ENCODE measurements at regions not wholly inside any gene's neighbourhood (a gene's known extent, or its start where the extent isn't known, plus 50 kb on each side); places are given as distances from the start of the nearest gene placed in this dataset.
A peak's percentile ranks its signal among the peaks of the same experiment; 100 is the strongest.
"Not testable (repeated sequence)": the region's sequence is repeated elsewhere in the genome, so short reads cannot be mapped to it uniquely, and the experiment has no call there.

DNA sequence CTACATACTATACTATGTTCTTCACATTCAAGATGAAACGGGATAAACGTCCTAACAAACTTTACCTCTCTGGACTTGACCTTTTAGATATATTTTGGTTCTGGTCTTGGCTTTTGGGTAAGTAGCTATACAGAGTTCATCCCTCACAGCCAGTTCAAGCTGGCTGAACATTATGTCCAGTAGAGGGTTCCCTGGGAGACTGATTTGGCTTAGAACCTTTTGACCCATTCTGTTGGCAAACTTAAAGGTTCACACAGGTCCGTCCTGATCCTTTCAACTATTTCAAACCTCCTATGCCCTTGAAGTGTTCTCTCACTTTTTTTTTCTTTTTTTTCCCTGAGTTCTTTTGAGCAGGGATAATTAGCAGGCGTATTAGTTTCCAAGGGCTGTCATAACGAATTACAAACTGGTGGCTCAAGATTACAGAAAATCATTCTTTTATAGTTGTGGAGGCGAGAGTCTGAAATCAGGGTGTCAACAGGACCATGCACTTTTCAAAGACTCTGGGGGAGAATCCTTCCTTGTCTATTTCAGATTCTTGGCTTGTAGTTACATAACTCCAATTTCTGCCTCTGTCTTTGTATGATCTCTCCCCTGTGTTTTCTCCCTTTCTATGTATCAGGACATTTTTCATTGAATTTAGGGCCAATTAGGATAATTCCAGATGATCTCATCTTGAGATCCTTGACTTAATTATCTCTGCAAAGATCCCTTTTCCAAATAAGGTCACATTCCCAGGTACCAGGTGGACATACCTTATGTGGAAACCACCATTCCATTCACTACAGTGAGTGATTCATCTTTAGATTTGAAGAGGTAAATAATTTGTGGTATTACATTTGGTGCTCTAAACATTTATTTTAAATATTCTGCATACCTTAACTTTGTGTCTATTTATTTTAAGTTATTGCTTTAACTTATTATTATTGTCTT is 257.4 kb upstream of the USP25 start:
- Mint-ChIP-seq H3K4me3 (no peak overlapping the region), H3K4me1 (ENCODE audit: low read depth) (no peaks in the 10 kb centered on the region), H3K9me3 (peaks cover 4% of the 10 kb centered on the region), H3K36me3 (ENCODE audit: insufficient read depth) (peaks cover 2% of the 10 kb centered on the region), H3K27me3 (ENCODE audit: low read depth) (peaks cover 2% of the 10 kb centered on the region)
- DNase-seq (no peak), ATAC-seq (no peak)

DNA sequence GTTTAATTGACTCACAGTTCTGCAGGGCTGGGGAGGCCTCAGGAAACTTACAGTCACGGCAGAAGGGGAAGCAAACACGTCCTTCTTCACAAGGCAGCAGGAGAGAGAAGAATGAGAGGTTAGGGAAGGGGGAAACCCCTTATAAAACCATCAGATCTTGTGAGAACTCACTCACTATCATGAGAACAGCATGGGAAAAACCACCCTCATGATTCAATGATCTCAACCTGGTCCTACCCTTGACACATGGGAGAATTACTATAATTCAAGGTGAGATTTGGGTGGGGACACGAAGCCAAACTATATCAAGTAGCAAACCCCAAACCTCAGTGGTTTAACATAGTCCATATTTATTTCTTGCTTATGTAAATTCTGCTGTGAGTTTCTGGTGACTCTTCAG is 252.0 kb upstream of the USP25 start:
- H3K4me1 Mint-ChIP-seq (ENCODE audit: low read depth), result peaks cover 11% of the 10 kb centered on the region
- H3K27me3 Mint-ChIP-seq (ENCODE audit: low read depth); H3K36me3 Mint-ChIP-seq (ENCODE audit: insufficient read depth); H3K4me3 Mint-ChIP-seq; H3K9me3 Mint-ChIP-seq; DNase-seq: not testable (repeated sequence)
- ATAC-seq, result peak in 1 of 2 donors; percentile 58

DNA sequence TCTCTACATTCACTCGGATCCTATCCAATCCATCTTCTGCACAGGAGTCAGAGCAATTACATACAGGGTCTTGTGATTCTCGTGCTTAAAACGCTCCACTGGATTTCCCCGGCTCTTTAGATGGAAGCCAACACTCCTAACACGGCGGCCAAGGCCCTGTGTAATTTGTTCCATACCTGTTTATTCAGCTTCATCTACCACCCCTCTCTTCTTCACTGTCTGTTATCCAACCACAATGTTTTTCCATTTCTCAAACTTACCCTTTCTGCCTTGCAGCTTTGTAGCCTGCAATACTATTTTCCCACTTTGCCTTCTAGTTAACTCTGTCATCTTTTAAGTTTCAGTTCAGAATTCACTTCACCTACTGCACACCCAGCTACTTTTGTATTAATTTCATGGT is 249.6 kb upstream of the USP25 start:
- ATAC-seq (peak; percentile 33 to 42), DNase-seq (no peak)
- H3K4me3 Mint-ChIP-seq, result no peak overlapping the region
- no peaks in the 10 kb centered on the region for H3K27me3 Mint-ChIP-seq (ENCODE audit: low read depth)
- peaks cover 11% of the 10 kb centered on the region for H3K4me1 Mint-ChIP-seq (ENCODE audit: low read depth)
- H3K9me3 Mint-ChIP-seq, result peaks cover 8% of the 10 kb centered on the region
- peaks cover 2% of the 10 kb centered on the region for H3K36me3 Mint-ChIP-seq (ENCODE audit: insufficient read depth)

DNA sequence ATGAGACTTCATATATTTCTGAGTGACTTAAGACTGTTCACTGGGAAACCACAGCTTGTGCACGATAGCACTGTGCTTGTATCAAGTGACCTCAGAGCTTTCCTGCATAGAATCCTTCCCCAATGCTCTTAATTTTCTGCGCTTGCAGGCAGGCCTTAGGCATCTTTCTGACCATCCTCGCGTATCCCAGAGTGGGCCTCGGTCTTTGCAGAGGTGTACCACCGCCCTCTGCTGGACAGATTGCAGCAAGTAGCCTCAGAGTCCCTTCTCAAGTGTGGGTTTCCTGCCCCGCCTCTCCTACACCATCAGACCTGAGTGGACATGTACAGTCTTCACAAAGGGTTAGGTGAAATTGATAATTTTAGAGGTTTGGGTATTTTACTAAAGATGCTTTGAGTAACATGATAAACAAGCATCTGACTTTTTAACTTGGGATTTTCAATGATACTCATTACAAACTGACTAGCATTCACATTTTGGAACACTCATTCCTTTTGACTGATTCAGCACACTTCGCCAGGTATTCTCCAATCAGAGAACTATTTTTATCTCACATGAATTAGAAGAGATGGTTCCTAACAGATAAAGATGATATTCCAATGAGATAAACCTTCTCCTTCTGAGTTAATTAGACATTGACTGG is 246.5 kb upstream of the USP25 start:
- Mint-ChIP-seq H3K27me3 (ENCODE audit: low read depth) (no peaks in the 10 kb centered on the region), H3K9me3 (no peaks in the 10 kb centered on the region), H3K4me1 (ENCODE audit: low read depth) (peaks cover 11% of the 10 kb centered on the region), H3K4me3 (no peak overlapping the region), H3K36me3 (ENCODE audit: insufficient read depth) (no peaks in the 10 kb centered on the region)
- ATAC-seq (peak; percentile 93 to 96), DNase-seq (peak; percentile 73)

DNA sequence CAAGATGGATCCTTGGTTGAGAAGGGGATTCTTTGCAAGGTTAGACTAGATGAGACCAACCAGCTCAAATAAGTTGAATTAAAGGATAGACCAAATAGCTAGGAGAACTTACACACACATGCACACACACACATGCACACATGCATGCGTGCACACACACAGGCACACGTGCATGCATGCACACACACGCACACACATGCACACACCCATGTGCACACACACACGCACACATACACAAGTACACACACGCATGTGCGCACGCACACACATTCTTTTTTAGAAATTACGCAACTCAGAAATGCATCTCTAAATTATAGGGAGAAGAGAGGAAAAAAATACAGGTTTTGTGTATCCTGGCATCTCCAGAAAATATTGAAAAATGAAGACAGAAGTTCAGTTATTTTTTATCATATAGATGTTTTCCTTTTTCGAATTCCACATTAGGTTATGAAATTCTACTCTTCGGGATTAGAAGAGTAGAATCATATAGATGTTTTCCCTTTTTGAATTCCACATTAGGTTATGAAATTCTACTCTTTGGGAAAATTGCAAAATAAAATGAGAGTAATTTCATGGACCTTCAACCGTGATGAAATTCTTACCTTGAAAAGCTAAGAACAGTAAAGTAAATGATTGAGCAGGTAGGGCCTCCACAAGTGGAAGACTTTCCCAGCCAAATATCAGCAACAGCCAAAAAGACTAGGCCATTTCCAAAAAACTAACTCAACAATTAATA is 243.2 kb upstream of the USP25 start:
- H3K9me3 Mint-ChIP-seq, result no peaks in the 10 kb centered on the region
- no peak for DNase-seq
- H3K27me3 Mint-ChIP-seq (ENCODE audit: low read depth), result no peaks in the 10 kb centered on the region
- no peak for ATAC-seq
- H3K4me3 Mint-ChIP-seq, result no peak overlapping the region
- H3K4me1 Mint-ChIP-seq (ENCODE audit: low read depth), result no peaks in the 10 kb centered on the region
- H3K36me3 Mint-ChIP-seq (ENCODE audit: insufficient read depth), result no peaks in the 10 kb centered on the region

DNA sequence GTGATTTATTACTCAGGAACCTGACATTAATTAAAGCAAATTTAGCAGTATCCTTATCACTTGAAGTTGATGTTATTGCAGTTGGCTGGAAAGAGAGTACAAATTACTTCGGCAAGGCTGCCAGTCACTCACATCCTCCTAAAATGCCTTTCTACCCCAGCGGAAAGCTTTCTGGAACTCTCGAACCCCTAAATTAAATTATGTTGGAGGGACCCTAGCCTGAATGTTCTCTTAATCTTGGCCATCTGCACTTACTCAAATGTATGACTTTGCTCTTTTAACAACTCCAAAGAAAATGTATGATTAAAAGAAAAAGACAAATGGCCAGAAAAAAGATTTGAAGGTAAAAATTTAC is 242.6 kb upstream of the USP25 start:
- Mint-ChIP-seq H3K4me3 (no peak overlapping the region), H3K27me3 (ENCODE audit: low read depth) (no peaks in the 10 kb centered on the region), H3K36me3 (ENCODE audit: insufficient read depth) (no peaks in the 10 kb centered on the region), H3K9me3 (no peaks in the 10 kb centered on the region), H3K4me1 (ENCODE audit: low read depth) (no peaks in the 10 kb centered on the region)
- DNase-seq, result no peak
- ATAC-seq, result no peak

DNA sequence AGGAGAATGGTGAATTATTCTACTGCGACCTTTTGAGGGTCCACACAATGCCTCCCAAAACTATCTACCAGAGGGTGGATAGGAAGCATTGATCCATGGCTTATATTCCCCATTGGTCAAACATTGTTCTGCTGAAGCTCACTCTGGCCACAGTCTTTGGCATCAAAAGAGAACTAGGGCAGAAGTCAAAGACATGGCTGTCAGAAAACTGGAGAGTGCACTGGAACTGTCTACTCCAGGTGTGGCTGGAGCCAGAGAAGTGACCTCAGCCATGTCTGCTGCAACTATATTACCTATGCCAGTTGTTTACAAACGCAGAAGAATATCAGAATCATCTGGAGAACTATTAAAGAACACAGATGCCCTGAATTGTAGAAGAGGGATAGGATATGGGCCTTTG is 238.7 kb upstream of the USP25 start:
- DNase-seq, result no peak
- no peaks in the 10 kb centered on the region for H3K4me1 Mint-ChIP-seq (ENCODE audit: low read depth)
- H3K36me3 Mint-ChIP-seq (ENCODE audit: insufficient read depth), result no peaks in the 10 kb centered on the region
- H3K27me3 Mint-ChIP-seq (ENCODE audit: low read depth), result no peaks in the 10 kb centered on the region
- H3K4me3 Mint-ChIP-seq, result no peak overlapping the region
- ATAC-seq, result no peak
- H3K9me3 Mint-ChIP-seq, result no peaks in the 10 kb centered on the region

DNA sequence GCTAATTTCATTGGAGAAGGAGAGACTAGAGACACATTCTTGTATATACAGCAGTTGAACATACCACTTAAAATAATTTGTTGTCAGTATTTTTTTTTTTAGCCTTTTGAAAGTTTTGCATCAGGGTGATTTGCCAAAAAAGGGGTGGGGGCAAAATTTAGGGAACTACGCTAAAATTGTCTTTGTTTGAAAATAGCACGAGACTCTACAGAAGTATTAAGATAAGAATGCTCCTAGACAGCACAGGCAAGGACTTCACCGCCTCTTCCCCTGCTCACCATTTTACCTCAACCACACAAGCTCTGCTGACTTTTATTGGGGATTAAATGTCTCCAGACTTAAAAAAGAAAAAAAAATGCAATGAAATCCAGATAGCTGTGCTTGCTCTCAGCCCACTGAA is 236.1 kb upstream of the USP25 start:
- no peaks in the 10 kb centered on the region for H3K9me3 Mint-ChIP-seq
- no peaks in the 10 kb centered on the region for H3K4me1 Mint-ChIP-seq (ENCODE audit: low read depth)
- no peaks in the 10 kb centered on the region for H3K36me3 Mint-ChIP-seq (ENCODE audit: insufficient read depth)
- ATAC-seq, result no peak
- DNase-seq, result no peak
- no peaks in the 10 kb centered on the region for H3K27me3 Mint-ChIP-seq (ENCODE audit: low read depth)
- H3K4me3 Mint-ChIP-seq, result no peak overlapping the region

DNA sequence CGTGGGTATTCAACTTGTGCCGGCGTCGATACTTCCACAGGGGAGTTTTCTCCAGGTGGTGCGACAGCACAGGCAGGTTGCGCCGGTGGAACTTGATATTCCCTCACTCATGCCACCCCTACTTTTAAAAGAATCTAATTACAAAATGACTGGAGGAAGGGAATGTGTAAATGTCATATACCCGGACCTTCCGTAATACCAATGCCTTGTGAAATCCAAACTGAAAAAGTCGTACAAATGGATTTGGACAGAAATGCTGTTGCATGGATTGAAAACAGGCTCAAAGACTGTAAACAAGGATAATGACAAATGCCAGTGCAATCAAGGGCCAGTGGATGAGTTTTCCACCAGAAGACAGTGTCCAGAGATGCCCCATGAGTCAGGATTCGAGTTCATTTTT is 235.3 kb upstream of the USP25 start:
- Mint-ChIP-seq H3K4me1 (ENCODE audit: low read depth) (no peaks in the 10 kb centered on the region), H3K27me3 (ENCODE audit: low read depth) (no peaks in the 10 kb centered on the region), H3K4me3 (no peak overlapping the region), H3K36me3 (ENCODE audit: insufficient read depth) (no peaks in the 10 kb centered on the region), H3K9me3 (no peaks in the 10 kb centered on the region)
- ATAC-seq, result no peak
- DNase-seq, result no peak

DNA sequence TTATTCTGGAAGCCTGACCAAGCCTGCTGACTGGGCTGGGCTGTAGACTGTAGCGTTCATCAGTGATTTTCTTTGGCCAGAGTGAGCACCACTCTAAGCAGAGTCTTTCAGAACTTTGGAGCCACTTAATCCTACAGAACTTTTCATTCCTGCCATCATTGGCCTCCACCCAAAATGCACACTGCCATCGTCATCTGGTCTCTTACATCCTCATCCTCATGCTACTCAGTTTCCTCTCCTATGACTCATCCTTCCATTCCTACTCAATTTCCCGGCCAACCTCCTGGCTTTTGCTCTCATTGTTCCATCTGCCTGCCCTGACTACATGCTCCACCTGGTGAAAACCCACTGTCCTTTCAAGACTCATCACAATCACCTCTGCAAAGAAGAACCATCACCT is 233.8 kb upstream of the USP25 start:
- Mint-ChIP-seq H3K9me3 (no peaks in the 10 kb centered on the region), H3K4me1 (ENCODE audit: low read depth) (no peaks in the 10 kb centered on the region), H3K36me3 (ENCODE audit: insufficient read depth) (no peaks in the 10 kb centered on the region), H3K4me3 (no peak overlapping the region), H3K27me3 (ENCODE audit: low read depth) (no peaks in the 10 kb centered on the region)
- ATAC-seq (no peak), DNase-seq (no peak)

DNA sequence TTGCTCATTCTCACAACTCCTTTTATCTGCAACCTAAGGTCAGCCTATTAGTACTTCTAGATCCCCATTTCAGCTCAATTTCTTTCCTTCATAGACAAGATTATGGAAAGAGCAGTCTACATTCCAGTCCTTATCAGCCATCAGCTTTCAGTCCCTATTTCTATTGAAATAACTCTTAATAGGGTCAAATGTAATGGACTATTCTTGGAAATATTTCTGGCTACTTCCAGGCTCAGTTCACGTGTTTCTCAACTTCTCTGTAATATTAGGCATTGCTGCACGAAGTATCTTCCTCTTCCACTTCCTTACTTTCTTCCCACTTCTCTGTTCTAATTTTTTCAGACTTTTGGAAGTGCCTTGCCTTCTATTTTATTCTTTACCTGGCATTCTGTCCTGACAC is 232.9 kb upstream of the USP25 start:
- ATAC-seq, result no peak
- H3K27me3 Mint-ChIP-seq (ENCODE audit: low read depth), result no peaks in the 10 kb centered on the region
- H3K9me3 Mint-ChIP-seq, result no peaks in the 10 kb centered on the region
- H3K4me1 Mint-ChIP-seq (ENCODE audit: low read depth), result no peaks in the 10 kb centered on the region
- no peaks in the 10 kb centered on the region for H3K36me3 Mint-ChIP-seq (ENCODE audit: insufficient read depth)
- no peak overlapping the region for H3K4me3 Mint-ChIP-seq
- no peak for DNase-seq

DNA sequence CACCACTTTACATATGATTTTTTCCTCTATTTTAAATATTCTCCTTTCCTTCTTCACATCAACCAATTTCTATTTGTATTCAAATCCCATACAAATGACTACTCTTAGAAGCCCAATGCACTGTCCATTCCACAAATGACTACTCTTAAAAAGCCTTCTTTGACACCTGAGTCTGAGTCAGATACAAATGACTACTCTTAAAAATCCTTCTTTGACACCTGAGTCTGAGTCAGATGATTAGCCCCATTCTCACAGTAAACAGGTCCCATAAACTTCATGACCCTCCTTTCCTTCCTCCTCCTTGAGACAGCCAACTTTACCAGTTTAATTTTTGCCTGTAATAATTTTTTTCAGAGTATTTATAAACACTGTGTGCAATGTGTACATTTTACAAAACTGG is 231.3 kb upstream of the USP25 start:
- Mint-ChIP-seq H3K36me3 (ENCODE audit: insufficient read depth) (no peaks in the 10 kb centered on the region), H3K9me3 (no peaks in the 10 kb centered on the region), H3K27me3 (ENCODE audit: low read depth) (no peaks in the 10 kb centered on the region), H3K4me3 (no peak overlapping the region), H3K4me1 (ENCODE audit: low read depth) (no peaks in the 10 kb centered on the region)
- peak; percentile 73 for ATAC-seq
- no peak for DNase-seq

DNA sequence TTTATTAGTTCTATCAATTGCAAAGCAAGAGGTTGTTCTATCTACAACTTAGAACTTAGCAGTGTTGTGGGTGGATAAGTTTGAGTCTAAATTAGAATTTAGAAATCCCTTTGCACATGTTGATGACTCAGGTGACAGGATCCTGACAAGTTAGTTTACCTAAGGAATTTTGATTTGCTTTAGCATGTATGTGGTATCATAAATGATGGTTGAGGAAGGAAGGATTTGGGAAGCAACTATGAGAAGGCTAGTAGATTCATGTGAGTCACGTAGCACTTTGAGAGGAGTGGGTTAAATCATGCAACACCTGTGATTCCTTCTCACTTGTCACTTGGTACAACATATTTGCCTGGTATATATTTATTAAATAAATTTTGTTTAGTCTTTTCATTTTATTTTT is 223.7 kb upstream of the USP25 start:
- Mint-ChIP-seq H3K36me3 (ENCODE audit: insufficient read depth) (no peaks in the 10 kb centered on the region), H3K27me3 (ENCODE audit: low read depth) (no peaks in the 10 kb centered on the region), H3K9me3 (no peaks in the 10 kb centered on the region), H3K4me1 (ENCODE audit: low read depth) (no peaks in the 10 kb centered on the region), H3K4me3 (no peak overlapping the region)
- ATAC-seq (no peak), DNase-seq (no peak)

DNA sequence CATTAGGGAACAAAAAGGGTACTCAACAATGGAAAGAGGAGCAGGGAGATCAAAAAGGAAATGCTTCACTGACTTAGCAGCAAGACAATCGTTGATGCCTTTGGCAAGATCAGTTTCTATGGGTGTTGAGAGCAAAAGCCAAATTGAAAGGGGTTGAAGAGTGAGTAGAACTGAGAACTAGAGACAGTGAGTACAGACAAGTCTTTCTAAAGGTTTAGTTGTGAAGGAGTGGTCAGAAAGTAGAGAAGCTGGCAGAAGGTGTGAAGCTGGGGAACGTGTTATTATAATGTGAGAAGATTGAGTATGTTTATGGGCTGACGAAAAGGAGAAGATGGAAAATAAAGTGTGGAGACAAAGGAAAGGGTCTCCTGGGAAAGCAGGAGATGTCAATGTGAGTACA is 221.2 kb upstream of the USP25 start:
- Mint-ChIP-seq H3K36me3 (ENCODE audit: insufficient read depth) (no peaks in the 10 kb centered on the region), H3K9me3 (no peaks in the 10 kb centered on the region), H3K27me3 (ENCODE audit: low read depth) (no peaks in the 10 kb centered on the region), H3K4me3 (no peak overlapping the region), H3K4me1 (ENCODE audit: low read depth) (peaks cover 9% of the 10 kb centered on the region)
- ATAC-seq, result no peak
- DNase-seq, result no peak

Data from activated T-cell treated with anti-CD3 and anti-CD28 coated beads, Interleukin-2, amount 50 U/mL, for 4 hours (primary cell).